ENCODE measurements at regions not wholly inside any gene's neighbourhood (a gene's known extent, or its start where the extent isn't known, plus 50 kb on each side); places are given as distances from the start of the nearest gene placed in this dataset.

DNA sequence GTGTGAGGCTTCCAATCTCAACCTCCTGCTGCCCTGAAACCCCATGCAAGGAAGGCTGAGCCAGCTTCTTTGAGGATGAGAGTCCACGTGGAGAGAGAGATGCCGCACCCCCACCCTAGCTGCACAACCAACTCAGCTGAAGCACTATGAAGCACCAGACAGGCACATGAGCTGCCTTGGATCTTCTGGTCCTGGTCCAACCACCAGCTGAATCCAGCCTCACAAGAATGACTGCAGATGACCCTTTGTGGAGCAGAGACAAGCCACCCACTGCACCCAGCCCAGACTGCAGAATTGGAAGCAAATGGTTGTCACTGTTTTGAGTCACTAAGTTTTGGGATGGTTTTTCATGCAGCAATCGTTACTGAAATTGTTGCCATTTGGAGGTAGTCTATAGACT, 149.6 kb upstream of the SYT13 start:
- no peak overlapping the region for H2AFZ ChIP-seq (ENCODE audit: low read length)
- H3K9me3 ChIP-seq (ENCODE audit: control insufficient read depth, low read depth, low read length) = no peaks in the 10 kb centered on the region
- no peaks in the 10 kb centered on the region for H3K4me1 ChIP-seq (ENCODE audit: insufficient read depth, low read length)
- H3K79me2 ChIP-seq (ENCODE audit: insufficient read depth, low read length) = no peaks in the 10 kb centered on the region
- H2BK12ac ChIP-seq (ENCODE audit: insufficient read length, low read depth, low read length) = no peak overlapping the region
- WGBS (ENCODE audit: extremely low coverage, insufficient read length, low lambda C conversion rate) = no CpG with 5 or more reads among the region's 3 CpGs
- no peak overlapping the region for H3K56ac ChIP-seq (ENCODE audit: insufficient read length, low read depth, low read length)
- no peaks in the 10 kb centered on the region for H3K23me2 ChIP-seq (ENCODE audit: insufficient read length, low read depth, low read length, poor library complexity, severe bottlenecking)
- H3K27me3 ChIP-seq (ENCODE audit: insufficient read depth, low read length) = no peaks in the 10 kb centered on the region
- no peak overlapping the region for H2BK5ac ChIP-seq (ENCODE audit: insufficient read length, low read length)
- no peak overlapping the region for H4K91ac ChIP-seq (ENCODE audit: insufficient read length, low read depth, low read length)
- TF ChIP-seq, protein P1, sequence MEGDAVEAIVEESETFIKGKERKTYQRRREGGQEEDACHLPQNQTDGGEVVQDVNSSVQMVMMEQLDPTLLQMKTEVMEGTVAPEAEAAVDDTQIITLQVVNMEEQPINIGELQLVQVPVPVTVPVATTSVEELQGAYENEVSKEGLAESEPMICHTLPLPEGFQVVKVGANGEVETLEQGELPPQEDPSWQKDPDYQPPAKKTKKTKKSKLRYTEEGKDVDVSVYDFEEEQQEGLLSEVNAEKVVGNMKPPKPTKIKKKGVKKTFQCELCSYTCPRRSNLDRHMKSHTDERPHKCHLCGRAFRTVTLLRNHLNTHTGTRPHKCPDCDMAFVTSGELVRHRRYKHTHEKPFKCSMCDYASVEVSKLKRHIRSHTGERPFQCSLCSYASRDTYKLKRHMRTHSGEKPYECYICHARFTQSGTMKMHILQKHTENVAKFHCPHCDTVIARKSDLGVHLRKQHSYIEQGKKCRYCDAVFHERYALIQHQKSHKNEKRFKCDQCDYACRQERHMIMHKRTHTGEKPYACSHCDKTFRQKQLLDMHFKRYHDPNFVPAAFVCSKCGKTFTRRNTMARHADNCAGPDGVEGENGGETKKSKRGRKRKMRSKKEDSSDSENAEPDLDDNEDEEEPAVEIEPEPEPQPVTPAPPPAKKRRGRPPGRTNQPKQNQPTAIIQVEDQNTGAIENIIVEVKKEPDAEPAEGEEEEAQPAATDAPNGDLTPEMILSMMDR (conservative IDR thresholded peaks at IDR 0.05) = no peak
- no peak overlapping the region for H2AK5ac ChIP-seq (ENCODE audit: insufficient read length, low read length)
- no peak overlapping the region for H3K9ac ChIP-seq (ENCODE audit: extremely low read depth, insufficient read length, low read length)
- no peak overlapping the region for H2BK20ac ChIP-seq (ENCODE audit: low read depth, low read length, poor library complexity, severe bottlenecking)
- H4K5ac ChIP-seq (ENCODE audit: insufficient read length, low read depth, low read length) = no peak overlapping the region
- peaks cover 11 to 12% of the 10 kb centered on the region in 2 experiments for H3K4me1 Mint-ChIP-seq
- no peak overlapping the region for H3K4me2 ChIP-seq (ENCODE audit: insufficient read depth, insufficient read length, low read length)
- no peak overlapping the region for H3K23ac ChIP-seq (ENCODE audit: insufficient read length, low read depth, low read length)
- H3K27ac ChIP-seq (ENCODE audit: insufficient read length, low read depth, low read length) = no peak overlapping the region
- peaks cover 6 to 8% of the 10 kb centered on the region in 2 experiments for H3K9me3 Mint-ChIP-seq
- no peak overlapping the region for H3K4ac ChIP-seq (ENCODE audit: low read depth, low read length)
- H2BK15ac ChIP-seq (ENCODE audit: low read depth, low read length) = no peak overlapping the region
- no peak overlapping the region for H3K4me3 Mint-ChIP-seq
- H4K20me1 ChIP-seq (ENCODE audit: control insufficient read depth, insufficient read depth, insufficient read length) = no peaks in the 10 kb centered on the region
- no peak overlapping the region for H2BK120ac ChIP-seq (ENCODE audit: low read depth, low read length, poor library complexity, severe bottlenecking)
- H3K36me3 Mint-ChIP-seq (ENCODE audit: insufficient read depth in 1 of 3, low read depth in 3 of 3) = no peaks in the 10 kb centered on the region; a peak in 1 of 7 replicates
- H3K79me1 ChIP-seq (ENCODE audit: insufficient read depth, low read depth, low read length, poor library complexity, severe bottlenecking) = no peaks in the 10 kb centered on the region
- no peak for DNase-seq
- no peak overlapping the region for H3T11ph ChIP-seq (ENCODE audit: low read length)
- no peak overlapping the region for H3K27ac Mint-ChIP-seq
- H3K27me3 Mint-ChIP-seq (ENCODE audit: low read depth) = peaks cover 13% of the 10 kb centered on the region
- no peak overlapping the region for H4K8ac ChIP-seq (replicated peaks; ENCODE audit: insufficient read length, low read depth, low read length)
- no peak overlapping the region for H3K18ac ChIP-seq (ENCODE audit: insufficient read length, low read depth, low read length)
- no peak overlapping the region for H3K14ac ChIP-seq (ENCODE audit: insufficient read depth, low read length)

Data from H9 (cell line).